Neural progenitor cell (in vitro differentiated cells): ENCODE measurements at regions not wholly inside any gene's neighbourhood (a gene's known extent, or its start where the extent isn't known, plus 50 kb on each side); places are given as distances from the start of the nearest gene placed in this dataset.

Source experiments
- DNase-seq: peaks from one replicate; pipeline ENCODE4 v3.0.0-alpha.2; 2016; ENCODE audit warnings: low spot score
- H2AFZ ChIP-seq: fragments of 200-600 bp; sonication (generic); replicated peaks from 2 replicates; pipeline ENCODE4 v1.6.1; 2016; ENCODE audit warnings: antibody characterized with exemption
- H3F3A ChIP-seq: fragments of 200-600 bp; sonication (generic); 2 replicates; pipeline ENCODE4 v1.6.1; 2016; ENCODE audit warnings: antibody characterized with exemption, low read depth
- H3K27ac ChIP-seq: fragments of 200-600 bp; sonication (generic); 2 replicates; pipeline ENCODE4 v1.5.1; 2016; ENCODE audit warnings: mild to moderate bottlenecking
- H3K27me3 ChIP-seq: fragments of 200-600 bp; sonication (generic); 2 replicates; pipeline ENCODE4 v1.6.1; 2016; ENCODE audit warnings: mild to moderate bottlenecking, moderate library complexity
- H3K36me3 ChIP-seq: fragments of 200-600 bp; sonication (generic); 2 replicates; pipeline ENCODE4 v1.5.1; 2016
- H3K4me1 ChIP-seq: fragments of 200-600 bp; sonication (generic); 2 replicates; pipeline ENCODE4 v1.6.1; 2016; ENCODE audit warnings: mixed run types
- H3K4me2 ChIP-seq: fragments of 200-600 bp; sonication (generic); 2 replicates; pipeline ENCODE4 v1.6.1; 2016
- H3K4me3 ChIP-seq: fragments of 200-600 bp; sonication (generic); 2 replicates; pipeline ENCODE4 v1.5.1; 2016
- H3K79me2 ChIP-seq: fragments of 200-600 bp; sonication (generic); 2 replicates; pipeline ENCODE4 v1.6.1; 2016; ENCODE audit warnings: low read depth
- H3K9ac ChIP-seq: fragments of 200-600 bp; sonication (generic); 2 replicates; pipeline ENCODE4 v1.6.1; 2016
- H3K9me3 ChIP-seq: fragments of 200-600 bp; sonication (generic); 2 replicates; pipeline ENCODE4 v1.5.1; 2016; ENCODE audit warnings: low read depth
- H4K20me1 ChIP-seq: fragments of 200-600 bp; sonication (generic); 2 replicates; pipeline ENCODE4 v1.6.1; 2016; ENCODE audit warnings: low read depth
- H3K27ac Mint-ChIP-seq: 3 replicates; pipeline ENCODE4 v1.8.0; 2021; ENCODE audit warnings: mixed read lengths
- H3K27me3 Mint-ChIP-seq: 2 replicates; pipeline ENCODE4 v1.8.0; 2022; ENCODE audit warnings: low read depth, mild to moderate bottlenecking, inconsistent platforms, moderate library complexity, mixed read lengths; ENCODE audit not compliant: insufficient read depth
- H3K36me3 Mint-ChIP-seq: 3 replicates; pipeline ENCODE4 v1.8.0; 2021; ENCODE audit warnings: mixed read lengths
- H3K4me1 Mint-ChIP-seq: 3 replicates; pipeline ENCODE4 v1.8.0; 2021; ENCODE audit warnings: mixed read lengths
- H3K4me3 Mint-ChIP-seq: 3 replicates; pipeline ENCODE4 v1.8.0; 2021; ENCODE audit warnings: mild to moderate bottlenecking, moderate library complexity, mixed read lengths
- H3K9me3 Mint-ChIP-seq: 3 replicates; pipeline ENCODE4 v1.8.0; 2020; ENCODE audit warnings: mixed read lengths
- EZH2 ChIP-seq: fragments of 200-600 bp; sonication (generic); IDR thresholded peaks from 2 replicates; pipeline ENCODE4 v1.6.1; 2017; ENCODE audit warnings: antibody characterized with exemption, mild to moderate bottlenecking, moderate library complexity
- EZH2phosphoT487 ChIP-seq: fragments of 200-600 bp; sonication (generic); IDR thresholded peaks from 2 replicates; pipeline ENCODE4 v1.6.1; 2017; ENCODE audit warnings: antibody characterized with exemption
- TF ChIP-seq, protein P1 (sequence below): fragments of 200-600 bp; sonication (generic); IDR thresholded peaks from 2 replicates; pipeline ENCODE4 v1.5.1; 2017; ENCODE audit warnings: antibody characterized with exemption, mild to moderate bottlenecking

DNA sequence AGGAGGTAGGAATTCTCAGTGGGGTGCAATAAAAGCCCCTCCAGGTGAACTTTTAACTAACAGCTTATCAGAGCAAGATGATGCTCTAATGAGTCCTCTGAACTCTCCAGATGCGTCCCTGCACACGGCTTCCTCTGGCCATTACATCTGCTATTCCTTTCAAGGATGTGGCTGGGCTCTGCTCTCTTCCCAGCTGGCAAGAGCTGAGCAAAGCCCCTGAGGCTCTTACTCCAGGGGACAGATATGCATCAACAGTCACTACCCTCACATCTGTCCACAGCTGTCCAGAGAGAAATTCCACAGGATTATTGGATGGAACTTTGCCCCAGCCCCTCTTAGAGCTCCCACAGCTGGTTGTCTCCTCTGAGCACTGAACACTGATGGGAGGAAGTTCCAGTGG lies 267.8 kb downstream of the C1orf94 start:
- no peaks in the 10 kb centered on the region for H3K36me3 Mint-ChIP-seq
- no peak overlapping the region for H3K4me3 ChIP-seq
- no peak overlapping the region for H3K27ac Mint-ChIP-seq
- DNase-seq = no peak
- no peaks in the 10 kb centered on the region for H3F3A ChIP-seq
- no peaks in the 10 kb centered on the region for H3K79me2 ChIP-seq
- H2AFZ ChIP-seq = no peak overlapping the region
- no peak overlapping the region for H3K4me3 Mint-ChIP-seq
- peaks cover 4% of the 10 kb centered on the region for H3K27me3 Mint-ChIP-seq
- H3K9ac ChIP-seq = no peak overlapping the region
- no peaks in the 10 kb centered on the region for H3K36me3 ChIP-seq
- H3K27ac ChIP-seq = no peak overlapping the region
- H3K4me1 Mint-ChIP-seq = peaks cover 5% of the 10 kb centered on the region
- no peaks in the 10 kb centered on the region for H3K27me3 ChIP-seq
- H3K4me2 ChIP-seq = no peak overlapping the region
- H3K4me1 ChIP-seq = peaks cover 4% of the 10 kb centered on the region
- H4K20me1 ChIP-seq = no peaks in the 10 kb centered on the region
- no peaks in the 10 kb centered on the region for H3K9me3 ChIP-seq
- peaks cover 2% of the 10 kb centered on the region for H3K9me3 Mint-ChIP-seq
- TF ChIP-seq EZH2phosphoT487 = no peak
- no peak for TF ChIP-seq EZH2
- TF ChIP-seq, protein P1, sequence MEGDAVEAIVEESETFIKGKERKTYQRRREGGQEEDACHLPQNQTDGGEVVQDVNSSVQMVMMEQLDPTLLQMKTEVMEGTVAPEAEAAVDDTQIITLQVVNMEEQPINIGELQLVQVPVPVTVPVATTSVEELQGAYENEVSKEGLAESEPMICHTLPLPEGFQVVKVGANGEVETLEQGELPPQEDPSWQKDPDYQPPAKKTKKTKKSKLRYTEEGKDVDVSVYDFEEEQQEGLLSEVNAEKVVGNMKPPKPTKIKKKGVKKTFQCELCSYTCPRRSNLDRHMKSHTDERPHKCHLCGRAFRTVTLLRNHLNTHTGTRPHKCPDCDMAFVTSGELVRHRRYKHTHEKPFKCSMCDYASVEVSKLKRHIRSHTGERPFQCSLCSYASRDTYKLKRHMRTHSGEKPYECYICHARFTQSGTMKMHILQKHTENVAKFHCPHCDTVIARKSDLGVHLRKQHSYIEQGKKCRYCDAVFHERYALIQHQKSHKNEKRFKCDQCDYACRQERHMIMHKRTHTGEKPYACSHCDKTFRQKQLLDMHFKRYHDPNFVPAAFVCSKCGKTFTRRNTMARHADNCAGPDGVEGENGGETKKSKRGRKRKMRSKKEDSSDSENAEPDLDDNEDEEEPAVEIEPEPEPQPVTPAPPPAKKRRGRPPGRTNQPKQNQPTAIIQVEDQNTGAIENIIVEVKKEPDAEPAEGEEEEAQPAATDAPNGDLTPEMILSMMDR = no peak

DNA sequence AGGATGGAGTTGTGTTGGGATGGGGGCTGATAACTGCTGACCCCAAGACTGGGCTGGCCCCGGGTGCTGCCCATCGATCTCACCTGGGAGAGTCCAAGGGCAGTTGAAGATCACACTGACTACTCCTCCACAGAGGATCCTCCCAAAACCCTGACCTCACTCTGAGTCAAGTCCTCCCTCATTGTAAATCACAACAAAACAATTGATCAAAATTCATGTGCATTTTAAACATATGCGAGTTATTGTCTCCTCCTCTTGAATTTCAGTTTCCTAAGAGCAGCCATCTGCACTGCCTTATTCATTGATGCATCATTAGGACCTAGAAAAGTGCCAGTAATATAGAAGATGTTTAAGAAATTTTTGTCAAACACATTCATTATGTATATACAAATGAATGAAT lies 273.6 kb downstream of the C1orf94 start:
- TF ChIP-seq EZH2phosphoT487 (no peak), EZH2 (no peak)
- TF ChIP-seq, protein P1 = no peak
- DNase-seq = no peak
- H3K9me3 Mint-ChIP-seq = no peaks in the 10 kb centered on the region

DNA sequence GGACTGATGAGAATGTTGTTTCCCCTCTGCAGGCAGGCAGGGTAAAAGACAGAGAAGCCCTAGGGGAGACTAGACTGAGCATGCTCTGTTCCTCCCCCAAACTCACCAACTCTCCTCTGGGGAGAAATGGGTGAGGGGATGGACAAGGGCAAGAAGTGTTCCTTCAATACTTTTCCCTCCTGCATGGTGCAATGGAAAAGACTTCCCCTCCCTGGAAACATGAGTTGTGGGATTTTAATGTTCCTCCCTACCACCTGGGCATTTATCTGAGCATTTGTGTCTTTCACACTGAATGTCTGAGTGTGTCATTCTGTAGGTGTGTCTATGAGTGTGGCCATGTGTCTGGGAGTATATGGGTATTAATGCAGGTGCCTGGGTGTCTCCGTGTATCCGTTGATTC lies 275.7 kb downstream of the C1orf94 start:
- no peak overlapping the region for H3K27ac ChIP-seq
- H3K9ac ChIP-seq = no peak overlapping the region
- Mint-ChIP-seq H3K4me3 (no peak overlapping the region), H3K9me3 (no peaks in the 10 kb centered on the region), H3K27ac (no peak overlapping the region), H3K27me3 (peaks cover 4% of the 10 kb centered on the region), H3K4me1 (no peaks in the 10 kb centered on the region), H3K36me3 (no peaks in the 10 kb centered on the region)
- H3F3A ChIP-seq = no peaks in the 10 kb centered on the region
- H3K4me2 ChIP-seq = no peak overlapping the region
- TF ChIP-seq EZH2phosphoT487 (no peak), EZH2 (no peak)
- TF ChIP-seq, protein P1 = no peak
- H3K36me3 ChIP-seq = no peaks in the 10 kb centered on the region
- no peaks in the 10 kb centered on the region for H4K20me1 ChIP-seq
- H3K79me2 ChIP-seq = no peaks in the 10 kb centered on the region
- H3K4me3 ChIP-seq = no peak overlapping the region
- H3K27me3 ChIP-seq = no peaks in the 10 kb centered on the region
- DNase-seq = no peak
- no peak overlapping the region for H2AFZ ChIP-seq
- H3K4me1 ChIP-seq = no peaks in the 10 kb centered on the region
- H3K9me3 ChIP-seq = no peaks in the 10 kb centered on the region

More for the DNA sequence above, 273.6 kb downstream of the C1orf94 start:
- Histone ChIP-seq H3K79me2 (no peaks in the 10 kb centered on the region), H3K36me3 (no peaks in the 10 kb centered on the region), H2AFZ (no peak overlapping the region), H3K4me2 (no peak overlapping the region), H3K27ac (no peak overlapping the region), H4K20me1 (no peaks in the 10 kb centered on the region), H3K9ac (no peak overlapping the region), H3K9me3 (no peaks in the 10 kb centered on the region), H3K27me3 (no peaks in the 10 kb centered on the region), H3K4me1 (no peaks in the 10 kb centered on the region), H3K4me3 (no peak overlapping the region), H3F3A (no peaks in the 10 kb centered on the region)
- Mint-ChIP-seq H3K4me3 (no peak overlapping the region), H3K27me3 (peaks cover 4% of the 10 kb centered on the region), H3K4me1 (no peaks in the 10 kb centered on the region), H3K27ac (no peak overlapping the region), H3K36me3 (no peaks in the 10 kb centered on the region)
